Panc1 (cell line): ENCODE measurements at regions not wholly inside any gene's neighbourhood (a gene's known extent, or its start where the extent isn't known, plus 50 kb on each side); places are given as distances from the start of the nearest gene placed in this dataset.

Experiments used
- ATAC-seq: fragments of 200-7000 bp; cut with Tn5 transposase; 2 replicates; pipeline ENCODE4 v1.9.1; 2020; ENCODE audit warnings: mild to moderate bottlenecking, moderate library complexity
- BruUV-seq: library from RNA; stranded (reverse); fragments of 400-500 nt; replicated peaks from 2 replicates; lab custom pipeline; 2021; lab: Mats Ljungman, UMichigan
- CTCF ChIA-PET: fragments of 300-600 bp; sonication (Branson Sonifier 250); formaldehyde crosslinking; loops from one replicate; lab custom pipeline; 2022; ENCODE audit warnings: antibody characterized with exemption; lab: Charles Lee
- POLR2A ChIA-PET: fragments of 300-600 bp; sonication (Branson Sonifier 250); formaldehyde crosslinking; loops from one replicate; lab custom pipeline; 2022; ENCODE audit warnings: antibody characterized with exemption; lab: Charles Lee
- DNase-seq: peaks from one replicate; pipeline ENCODE4 v3.0.0-alpha.2; 2010; ENCODE audit warnings: low read depth, low spot score
- H3K27ac ChIP-seq: 2 replicates; pipeline ENCODE4 v1.5.1; 2011; ENCODE audit warnings: mild to moderate bottlenecking, low read length, inconsistent platforms
- H3K27me3 ChIP-seq: fragments of 200-500 bp; sonication (Bioruptor generic); 2 replicates; pipeline ENCODE4 v1.6.0; 2014; ENCODE audit warnings: low read length, inconsistent platforms; ENCODE audit not compliant: control insufficient read depth, insufficient read depth
- H3K36me3 ChIP-seq: fragments of 200-500 bp; sonication (Bioruptor generic); 2 replicates; pipeline ENCODE4 v1.5.1; 2014; ENCODE audit warnings: inconsistent platforms, mild to moderate bottlenecking, low read length, moderate library complexity; ENCODE audit not compliant: control insufficient read depth, insufficient read depth
- H3K4me1 ChIP-seq: 2 replicates; pipeline ENCODE4 v1.5.1; 2011; ENCODE audit warnings: inconsistent platforms, mild to moderate bottlenecking, low read length, moderate library complexity; ENCODE audit not compliant: control insufficient read depth, insufficient read depth
- H3K4me3 ChIP-seq, 2 experiments: 2 replicates each; pipeline ENCODE4 v1.5.1; 2011 to 2012; ENCODE audit warnings: low read depth in 2 of 2, low read length in 2 of 2, mild to moderate bottlenecking in 2 of 2, inconsistent platforms in 1 of 2, moderate library complexity in 1 of 2
- H3K9me3 ChIP-seq: fragments of 200-500 bp; sonication (Bioruptor generic); 2 replicates; pipeline ENCODE4 v1.5.1; 2014; ENCODE audit warnings: low read depth, mild to moderate bottlenecking, inconsistent platforms, low read length, moderate library complexity; ENCODE audit not compliant: control insufficient read depth, insufficient read depth
- CTCF ChIP-seq: fragments of 450-650 bp; IDR thresholded peaks from 2 replicates; pipeline ENCODE4 v1.5.1; 2017; ENCODE audit warnings: mild to moderate bottlenecking
- POLR2AphosphoS5 ChIP-seq: IDR thresholded peaks from 2 replicates; pipeline ENCODE4 v1.6.1; 2012; ENCODE audit warnings: mild to moderate bottlenecking, low read depth, low read length, moderate library complexity
- REST ChIP-seq, 2 experiments: IDR thresholded peaks; 2 replicates each; pipeline ENCODE4 v1.6.1; 2011 to 2012; ENCODE audit warnings: low read depth in 2 of 2, control low read depth in 1 of 2, low read length in 1 of 2, mild to moderate bottlenecking in 1 of 2, moderate library complexity in 1 of 2; ENCODE audit not compliant: insufficient read depth in 1 of 2
- SIN3A ChIP-seq: IDR thresholded peaks from 2 replicates; pipeline ENCODE4 v1.6.1; 2012; ENCODE audit warnings: low read depth, mild to moderate bottlenecking, low read length, moderate library complexity, borderline replicate concordance; ENCODE audit not compliant: insufficient read depth
- TCF7L2 ChIP-seq: IDR thresholded peaks from 2 replicates; pipeline ENCODE4 v1.6.1; 2011; ENCODE audit warnings: mild to moderate bottlenecking, low read depth, low read length, inconsistent platforms
- in situ Hi-C: cut with HindIII; loops from 2 replicates; pipeline ENCODE4 v1.10.0; 2016; ENCODE audit warnings: low sequenced_read_pairs, low pct_unique_long_range_greater_than_20kb
- intact Hi-C: fragments of 100-400 bp; cut with micrococcal nuclease; formaldehyde crosslinking; loops from one replicate; pipeline ENCODE4 v1.10.0; 2022; ENCODE audit not compliant: unreplicated experiment

GRCh38 chr11:96794152-96794551, 404.3 kb downstream of the JRKL start:
- TF ChIP-seq REST (IDR thresholded peaks at IDR 0.05; ENCODE audit: insufficient read depth in 1 of 2, low read depth in 2 of 2, low read length in 1 of 2) (no peak), POLR2AphosphoS5 (no peak), TCF7L2 (no peak), SIN3A (no peak), CTCF (no peak)
- Histone ChIP-seq H3K36me3 (no peaks in the 10 kb centered on the region), H3K27me3 (no peaks in the 10 kb centered on the region), H3K4me1 (no peaks in the 10 kb centered on the region), H3K4me3 (no peak overlapping the region), H3K9me3 (no peaks in the 10 kb centered on the region; the same call in 1 of the 2 replicates), H3K27ac (no peak overlapping the region)
- ATAC-seq = no peak
- CTCF ChIA-PET = no interaction called here
- in situ Hi-C loops (no loop called here), intact Hi-C loops (no loop called here)
- no TSS peak for BruUV-seq
- POLR2A ChIA-PET = no interaction called here
- DNase-seq = no peak

- POLR2A ChIA-PET = no interaction called here
Observed at GRCh38 chr11:96798445-96798844, 408.6 kb downstream of the JRKL start.

More at GRCh38 chr11:96798445-96798844, 408.6 kb downstream of the JRKL start:
- H3K4me1 ChIP-seq = no peaks in the 10 kb centered on the region
- in situ Hi-C loops (no loop called here), intact Hi-C loops (no loop called here)
- TF ChIP-seq POLR2AphosphoS5 (no peak), SIN3A (no peak), CTCF (no peak), REST (IDR thresholded peaks at IDR 0.05; ENCODE audit: insufficient read depth in 1 of 2, low read depth in 2 of 2, low read length in 1 of 2) (no peak), TCF7L2 (no peak)
- ATAC-seq (no peak), DNase-seq (no peak)
- H3K4me3 ChIP-seq = no peak overlapping the region
- CTCF ChIA-PET = no interaction called here
- no TSS peak for BruUV-seq
- H3K9me3 ChIP-seq = peaks cover 3% of the 10 kb centered on the region; the same call in 1 of the 2 replicates
- no peaks in the 10 kb centered on the region for H3K36me3 ChIP-seq
- H3K27me3 ChIP-seq = no peaks in the 10 kb centered on the region
- H3K27ac ChIP-seq = no peak overlapping the region
